Tibial artery (tissue), 4 donors: ENCODE measurements at regions not wholly inside any gene's neighbourhood (a gene's known extent, or its start where the extent isn't known, plus 50 kb on each side); places are given as distances from the start of the nearest gene placed in this dataset.
A peak's percentile ranks its signal among the peaks of the same experiment; 100 is the strongest.

Experiments
- DNase-seq, 2 donors: peaks; one replicate each; pipeline ENCODE4 v3.0.0-alpha.2; 2019
- H3K27ac ChIP-seq, 2 donors: fragments of 200-600 bp; sonication (generic) in 1 of 2; 1 replicate in 1 of 2; 2 replicates in 1 of 2; pipeline ENCODE4 v1.5.1; 2018 to 2019; ENCODE audit warnings: mild to moderate bottlenecking in 1 of 2
- H3K27me3 ChIP-seq, 2 donors: fragments of 200-600 bp; sonication (generic) in 1 of 2; one replicate each; pipeline versions ENCODE4 v1.5.1 to v1.6.0; 2016 to 2019
- H3K36me3 ChIP-seq, 3 donors: fragments of 200-600 bp; sonication (generic) in 2 of 3; one replicate each; pipeline ENCODE4 v1.5.1; 2016 to 2019; ENCODE audit warnings: mild to moderate bottlenecking in 2 of 3
- H3K4me1 ChIP-seq, 4 donors: fragments of 200-600 bp; sonication (generic) in 2 of 4; 1 replicate in 3 of 4; 2 replicates in 1 of 4; pipeline ENCODE4 v1.5.1; 2016 to 2019
- H3K4me3 ChIP-seq, 2 donors: fragments of 200-600 bp; sonication (generic) in 1 of 2; 1 replicate in 1 of 2; 2 replicates in 1 of 2; pipeline ENCODE4 v1.5.1; 2018 to 2019; ENCODE audit warnings: mild to moderate bottlenecking in 2 of 2
- H3K9me3 ChIP-seq, 3 donors: fragments of 200-600 bp; sonication (generic) in 1 of 3; one replicate each; pipeline ENCODE4 v1.5.1; 2016 to 2019
- intact Hi-C: fragments of 100-400 bp; cut with DNase I; formaldehyde crosslinking; loops from one replicate; pipeline ENCODE4 v1.15.0; 2023; ENCODE audit warnings: low total_unique reads
- TF ChIP-seq, protein P1 (sequence below), 2 experiments: fragments of 200-600 bp in 1 of 2; fragments of 450-650 bp in 1 of 2; IDR thresholded peaks; one replicate each; pipeline ENCODE4 v1.5.1; 2017 to 2019; ENCODE audit warnings: antibody characterized with exemption in 2 of 2, mild to moderate bottlenecking in 1 of 2, moderate library complexity in 1 of 2

DNA sequence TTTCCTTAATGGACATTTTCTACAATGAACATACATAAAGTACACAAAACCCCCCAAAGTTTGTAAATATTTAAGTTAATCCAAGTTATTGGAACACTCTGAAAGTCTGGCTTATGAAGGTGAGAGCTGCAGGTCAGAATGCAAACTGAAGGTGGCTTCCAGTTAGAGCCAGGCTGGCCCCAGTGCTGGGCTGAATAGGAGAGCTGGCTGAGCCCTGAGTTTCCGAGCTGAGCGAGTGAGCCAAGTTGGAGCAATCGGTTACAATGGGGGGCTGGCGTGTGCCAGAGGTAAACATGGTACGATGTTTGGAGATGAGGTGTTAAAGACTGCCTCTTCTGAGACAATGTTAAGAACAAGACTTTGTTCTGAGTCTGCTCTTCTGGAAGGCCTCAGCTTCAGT, 230.8 kb upstream of the MCTP2 start:
- no peak overlapping the region for H3K27ac ChIP-seq
- no peak for DNase-seq

DNA sequence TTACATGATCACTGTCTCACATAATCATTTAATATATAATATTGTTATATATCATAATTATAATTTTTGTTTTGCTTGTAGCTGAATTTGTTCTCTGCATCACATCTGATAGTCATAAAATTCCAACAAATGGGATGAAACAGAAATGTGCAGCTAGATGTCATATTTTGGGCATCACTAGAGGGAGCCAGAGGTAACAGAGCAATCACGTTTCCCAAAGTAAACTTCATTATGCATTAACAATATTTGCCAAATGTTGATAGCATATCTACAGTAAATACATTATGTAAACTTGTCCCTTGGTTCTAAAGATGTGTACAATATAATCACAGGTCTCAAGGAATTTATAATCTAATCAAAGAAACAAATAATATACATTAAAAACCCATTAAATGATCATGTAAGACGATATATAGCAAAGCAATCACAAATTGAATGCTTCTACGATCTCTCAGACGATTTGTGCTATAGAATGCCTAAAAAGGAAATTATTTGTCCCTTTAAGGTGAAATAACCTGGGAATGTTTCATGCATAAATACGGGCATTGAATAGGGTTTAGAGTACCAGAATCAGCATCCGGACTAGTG, 234.2 kb upstream of the MCTP2 start:
- Histone ChIP-seq H3K9me3 (no peaks in the 10 kb centered on the region), H3K4me1 (no peaks in the 10 kb centered on the region), H3K27ac (no peak overlapping the region), H3K36me3 (no peaks in the 10 kb centered on the region), H3K4me3 (no peak overlapping the region), H3K27me3 (no peaks in the 10 kb centered on the region)
- intact Hi-C loops, result no loop called here
- no peak for DNase-seq
- TF ChIP-seq, protein P1, sequence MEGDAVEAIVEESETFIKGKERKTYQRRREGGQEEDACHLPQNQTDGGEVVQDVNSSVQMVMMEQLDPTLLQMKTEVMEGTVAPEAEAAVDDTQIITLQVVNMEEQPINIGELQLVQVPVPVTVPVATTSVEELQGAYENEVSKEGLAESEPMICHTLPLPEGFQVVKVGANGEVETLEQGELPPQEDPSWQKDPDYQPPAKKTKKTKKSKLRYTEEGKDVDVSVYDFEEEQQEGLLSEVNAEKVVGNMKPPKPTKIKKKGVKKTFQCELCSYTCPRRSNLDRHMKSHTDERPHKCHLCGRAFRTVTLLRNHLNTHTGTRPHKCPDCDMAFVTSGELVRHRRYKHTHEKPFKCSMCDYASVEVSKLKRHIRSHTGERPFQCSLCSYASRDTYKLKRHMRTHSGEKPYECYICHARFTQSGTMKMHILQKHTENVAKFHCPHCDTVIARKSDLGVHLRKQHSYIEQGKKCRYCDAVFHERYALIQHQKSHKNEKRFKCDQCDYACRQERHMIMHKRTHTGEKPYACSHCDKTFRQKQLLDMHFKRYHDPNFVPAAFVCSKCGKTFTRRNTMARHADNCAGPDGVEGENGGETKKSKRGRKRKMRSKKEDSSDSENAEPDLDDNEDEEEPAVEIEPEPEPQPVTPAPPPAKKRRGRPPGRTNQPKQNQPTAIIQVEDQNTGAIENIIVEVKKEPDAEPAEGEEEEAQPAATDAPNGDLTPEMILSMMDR (IDR thresholded peaks at IDR 0.05), result peak; percentile 40 to 44

More for the DNA sequence above, 230.8 kb upstream of the MCTP2 start:
- intact Hi-C loops, result no loop called here
- H3K4me3 ChIP-seq, result no peak overlapping the region
- no peaks in the 10 kb centered on the region for H3K4me1 ChIP-seq
- no peaks in the 10 kb centered on the region for H3K9me3 ChIP-seq
- no peaks in the 10 kb centered on the region for H3K36me3 ChIP-seq
- TF ChIP-seq, protein P1 (IDR thresholded peaks at IDR 0.05), result no peak
- no peaks in the 10 kb centered on the region for H3K27me3 ChIP-seq

DNA sequence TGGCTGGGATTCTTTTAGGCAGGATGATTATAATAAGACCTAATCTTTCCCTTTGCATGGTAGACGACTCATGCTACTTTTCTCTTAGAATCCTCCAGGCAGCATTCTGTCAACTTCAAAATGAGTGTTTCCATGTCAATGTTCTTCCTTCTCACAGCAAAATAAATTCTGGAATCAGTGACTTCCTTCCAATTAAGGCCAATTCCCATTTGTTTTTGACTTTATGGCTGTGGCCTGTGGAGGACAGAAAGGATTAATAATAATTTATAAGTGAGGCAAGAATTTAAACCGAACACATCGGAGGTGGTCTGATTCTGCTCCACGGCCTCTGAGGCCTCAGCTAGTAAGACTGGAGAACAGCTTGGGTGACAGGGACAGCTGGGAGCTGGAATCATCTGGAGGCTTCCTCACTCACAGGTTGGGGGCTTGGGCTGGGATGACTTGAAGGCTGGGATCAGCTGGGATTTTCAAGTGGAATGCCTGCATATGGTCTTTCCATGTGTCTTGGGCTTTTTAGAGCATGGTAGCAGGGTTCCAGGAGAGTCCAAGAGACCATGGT, 241.8 kb upstream of the MCTP2 start:
- Histone ChIP-seq H3K27ac (no peak overlapping the region), H3K4me3 (no peak overlapping the region)

DNA sequence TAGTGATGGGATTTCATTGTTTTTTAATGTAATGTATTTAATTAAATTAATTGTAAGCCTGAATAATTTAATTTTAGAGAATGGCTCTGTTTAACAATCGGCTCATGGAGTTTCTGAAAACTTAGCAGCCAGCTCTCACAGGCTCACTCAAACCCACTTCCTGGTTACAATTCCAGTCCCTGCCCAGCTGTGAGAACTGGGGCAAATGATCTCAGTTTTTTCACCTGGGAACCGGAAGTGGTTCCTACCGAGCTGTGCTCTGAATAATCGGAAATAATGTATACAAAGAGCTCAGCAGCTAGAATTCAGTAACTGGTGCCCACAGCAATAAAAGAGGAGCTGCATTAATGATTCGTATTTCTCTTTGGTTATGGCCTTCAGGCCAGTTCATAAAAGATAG, 244.3 kb upstream of the MCTP2 start:
- no peaks in the 10 kb centered on the region for H3K9me3 ChIP-seq
- no peak for DNase-seq
- intact Hi-C loops, result no loop called here
- H3K36me3 ChIP-seq, result no peaks in the 10 kb centered on the region
- no peaks in the 10 kb centered on the region for H3K27me3 ChIP-seq
- H3K4me1 ChIP-seq, result no peaks in the 10 kb centered on the region
- H3K27ac ChIP-seq, result no peak overlapping the region
- TF ChIP-seq, protein P1 (IDR thresholded peaks at IDR 0.05), result no peak
- H3K4me3 ChIP-seq, result no peak overlapping the region

More for the DNA sequence above, 241.8 kb upstream of the MCTP2 start:
- Histone ChIP-seq H3K9me3 (no peaks in the 10 kb centered on the region), H3K4me1 (no peaks in the 10 kb centered on the region), H3K27me3 (no peaks in the 10 kb centered on the region), H3K36me3 (no peaks in the 10 kb centered on the region)
- DNase-seq, result no peak
- intact Hi-C loops, result no loop called here
- TF ChIP-seq, protein P1 (IDR thresholded peaks at IDR 0.05), result no peak

DNA sequence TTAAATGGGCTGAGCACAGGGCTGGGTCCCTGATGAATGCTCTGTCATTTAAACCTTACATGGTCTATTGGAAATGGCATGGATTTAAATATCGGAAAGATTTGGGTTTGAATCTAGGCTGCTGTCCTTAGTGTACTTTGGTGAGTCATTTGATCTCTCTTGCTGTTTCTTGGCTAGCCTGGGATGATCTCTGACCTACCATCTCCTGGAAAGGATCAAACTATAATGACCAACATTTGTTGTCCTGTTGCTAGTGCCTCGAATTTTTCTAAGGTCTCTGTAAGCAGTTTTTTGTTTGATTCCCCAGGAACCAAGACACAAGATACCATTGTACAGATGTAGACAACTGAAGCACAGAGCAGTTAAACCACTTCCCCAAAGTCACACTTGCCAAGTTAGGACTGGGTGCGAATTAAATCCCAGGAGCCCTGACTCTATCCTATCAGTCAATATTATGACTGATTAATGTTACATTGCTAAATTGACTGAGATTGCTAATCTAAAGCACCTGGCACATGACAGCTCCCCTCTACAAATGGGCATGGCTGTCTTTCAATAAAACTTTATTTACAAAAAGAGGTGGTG, 244.9 kb upstream of the MCTP2 start:
- Histone ChIP-seq H3K36me3 (no peaks in the 10 kb centered on the region), H3K9me3 (no peaks in the 10 kb centered on the region), H3K27ac (no peak overlapping the region), H3K4me1 (no peaks in the 10 kb centered on the region), H3K27me3 (no peaks in the 10 kb centered on the region), H3K4me3 (no peak overlapping the region)
- intact Hi-C loops, result no loop called here
- DNase-seq, result no peak
- TF ChIP-seq, protein P1 (IDR thresholded peaks at IDR 0.05), result no peak
